DOHH2 (cell line): ENCODE measurements at regions not wholly inside any gene's neighbourhood (a gene's known extent, or its start where the extent isn't known, plus 50 kb on each side); places are given as distances from the start of the nearest gene placed in this dataset.

Source experiments
- H3F3A ChIP-seq: fragments of 200-600 bp; sonication (generic), shearing (Covaris generic); 2 replicates; pipeline ENCODE4 v1.6.0; 2016; ENCODE audit warnings: antibody characterized with exemption, mild to moderate bottlenecking; ENCODE audit not compliant: control insufficient read depth, insufficient read depth
- H3K27ac ChIP-seq: fragments of 200-600 bp; sonication (generic); 2 replicates; pipeline ENCODE4 v1.5.1; 2014; ENCODE audit warnings: low read depth, mild to moderate bottlenecking, low read length, moderate library complexity
- H3K27me3 ChIP-seq: fragments of 200-600 bp; sonication (generic); 2 replicates; pipeline ENCODE4 v1.6.1; 2014; ENCODE audit warnings: mild to moderate bottlenecking, low read length, mixed read lengths; ENCODE audit not compliant: control insufficient read depth
- H3K36me3 ChIP-seq: fragments of 200-600 bp; sonication (generic); 2 replicates; pipeline ENCODE4 v1.6.1; 2014; ENCODE audit warnings: mild to moderate bottlenecking, low read length, moderate library complexity, mixed read lengths; ENCODE audit not compliant: control insufficient read depth
- H3K4me1 ChIP-seq: fragments of 200-600 bp; sonication (generic); 2 replicates; pipeline ENCODE4 v1.6.1; 2014; ENCODE audit warnings: mild to moderate bottlenecking, low read length, mixed read lengths; ENCODE audit not compliant: control insufficient read depth
- H3K4me2 ChIP-seq: fragments of 200-600 bp; sonication (generic); 2 replicates; pipeline ENCODE4 v1.6.0; 2014; ENCODE audit warnings: mild to moderate bottlenecking, low read length, moderate library complexity
- H3K4me3 ChIP-seq: fragments of 200-600 bp; sonication (generic); 2 replicates; pipeline ENCODE4 v1.5.1; 2014; ENCODE audit warnings: mild to moderate bottlenecking, low read length, mixed read lengths
- H3K79me2 ChIP-seq: fragments of 200-600 bp; sonication (generic); 2 replicates; pipeline ENCODE4 v1.6.1; 2014; ENCODE audit warnings: mild to moderate bottlenecking, low read length, mixed read lengths; ENCODE audit not compliant: control insufficient read depth
- H3K9me2 ChIP-seq: fragments of 200-600 bp; sonication (generic); replicated peaks from 2 replicates; pipeline ENCODE4 v1.6.1; 2014; ENCODE audit warnings: mild to moderate bottlenecking, low read length, mixed read lengths; ENCODE audit not compliant: control insufficient read depth
- H3K9me3 ChIP-seq: fragments of 200-600 bp; sonication (generic); 2 replicates; pipeline ENCODE4 v1.6.1; 2014; ENCODE audit warnings: antibody characterized with exemption, low read length, mixed read lengths; ENCODE audit not compliant: control insufficient read depth, insufficient read depth
- H4K20me1 ChIP-seq: fragments of 200-600 bp; sonication (generic); 2 replicates; pipeline ENCODE4 v1.6.0; 2014; ENCODE audit warnings: low read depth, mild to moderate bottlenecking, antibody characterized with exemption, low read length, moderate library complexity; ENCODE audit not compliant: control insufficient read depth, insufficient read depth
- EZH2phosphoT487 ChIP-seq: fragments of 200-600 bp; sonication (generic); IDR thresholded peaks from 2 replicates; pipeline ENCODE4 v1.6.1; 2017; ENCODE audit warnings: borderline replicate concordance, mild to moderate bottlenecking, antibody characterized with exemption, low read length, moderate library complexity, mixed read lengths
- TF ChIP-seq, protein P1 (sequence below): fragments of 200-600 bp; sonication (generic); IDR thresholded peaks from one replicate; pipeline ENCODE4 v1.5.1; 2014; ENCODE audit warnings: antibody characterized with exemption, mild to moderate bottlenecking, low read depth, low read length; ENCODE audit not compliant: poor library complexity, severe bottlenecking

DNA sequence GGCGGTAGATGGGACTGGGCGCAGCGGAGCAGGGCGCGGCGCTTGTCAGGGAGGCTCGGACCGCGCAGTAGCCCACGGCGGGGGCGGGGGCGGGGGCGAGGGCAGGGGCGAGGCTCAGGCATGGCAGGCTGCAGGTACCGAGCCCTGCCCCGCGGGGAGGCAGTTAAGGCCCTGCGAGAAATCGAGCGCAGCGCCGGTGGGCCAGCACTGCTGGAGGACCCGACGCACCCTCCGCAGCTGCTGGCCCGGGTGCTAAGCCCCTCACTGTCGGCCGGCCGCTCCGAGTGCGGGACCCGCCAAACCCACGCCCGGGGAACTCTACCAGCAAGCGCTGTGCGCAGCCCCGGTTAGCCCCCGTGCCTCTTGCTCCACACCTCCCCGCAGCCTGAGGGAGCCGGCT is 90.2 kb upstream of the RPL38 start:
- Histone ChIP-seq H3F3A (no peaks in the 10 kb centered on the region), H3K4me3 (no peak overlapping the region), H3K4me2 (no peak overlapping the region), H3K36me3 (no peaks in the 10 kb centered on the region), H3K27me3 (no peaks in the 10 kb centered on the region), H4K20me1 (no peaks in the 10 kb centered on the region), H3K9me3 (no peaks in the 10 kb centered on the region), H3K4me1 (no peaks in the 10 kb centered on the region), H3K9me2 (no peaks in the 10 kb centered on the region), H3K27ac (no peak overlapping the region), H3K79me2 (no peaks in the 10 kb centered on the region)
- no peak for TF ChIP-seq EZH2phosphoT487
- TF ChIP-seq, protein P1, sequence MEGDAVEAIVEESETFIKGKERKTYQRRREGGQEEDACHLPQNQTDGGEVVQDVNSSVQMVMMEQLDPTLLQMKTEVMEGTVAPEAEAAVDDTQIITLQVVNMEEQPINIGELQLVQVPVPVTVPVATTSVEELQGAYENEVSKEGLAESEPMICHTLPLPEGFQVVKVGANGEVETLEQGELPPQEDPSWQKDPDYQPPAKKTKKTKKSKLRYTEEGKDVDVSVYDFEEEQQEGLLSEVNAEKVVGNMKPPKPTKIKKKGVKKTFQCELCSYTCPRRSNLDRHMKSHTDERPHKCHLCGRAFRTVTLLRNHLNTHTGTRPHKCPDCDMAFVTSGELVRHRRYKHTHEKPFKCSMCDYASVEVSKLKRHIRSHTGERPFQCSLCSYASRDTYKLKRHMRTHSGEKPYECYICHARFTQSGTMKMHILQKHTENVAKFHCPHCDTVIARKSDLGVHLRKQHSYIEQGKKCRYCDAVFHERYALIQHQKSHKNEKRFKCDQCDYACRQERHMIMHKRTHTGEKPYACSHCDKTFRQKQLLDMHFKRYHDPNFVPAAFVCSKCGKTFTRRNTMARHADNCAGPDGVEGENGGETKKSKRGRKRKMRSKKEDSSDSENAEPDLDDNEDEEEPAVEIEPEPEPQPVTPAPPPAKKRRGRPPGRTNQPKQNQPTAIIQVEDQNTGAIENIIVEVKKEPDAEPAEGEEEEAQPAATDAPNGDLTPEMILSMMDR: no peak

DNA sequence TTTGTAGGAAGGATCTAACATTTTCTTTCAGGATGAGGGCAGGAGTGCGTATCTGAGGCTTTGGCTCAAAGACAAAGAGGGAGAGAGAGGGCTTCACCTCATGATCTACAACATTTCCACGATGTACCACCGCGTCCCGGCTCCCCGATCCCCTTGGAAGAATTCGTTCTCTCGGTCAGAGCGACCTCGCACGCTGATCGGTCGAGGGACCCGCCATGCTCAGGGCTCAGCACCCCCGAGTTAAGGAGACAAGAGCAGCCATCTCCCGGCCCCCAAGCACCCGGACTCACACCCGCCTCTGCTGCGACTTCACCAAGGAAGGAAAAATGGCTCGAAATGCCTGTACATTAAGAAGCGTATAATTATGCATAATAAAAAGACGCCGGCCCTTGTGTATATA is 89.5 kb upstream of the RPL38 start:
- Histone ChIP-seq H3K79me2 (no peaks in the 10 kb centered on the region), H3K4me2 (no peak overlapping the region), H3K36me3 (no peaks in the 10 kb centered on the region), H4K20me1 (no peaks in the 10 kb centered on the region), H3K4me1 (no peaks in the 10 kb centered on the region), H3K4me3 (no peak overlapping the region), H3K9me3 (no peaks in the 10 kb centered on the region), H3K9me2 (no peaks in the 10 kb centered on the region), H3K27ac (no peak overlapping the region), H3F3A (no peaks in the 10 kb centered on the region), H3K27me3 (no peaks in the 10 kb centered on the region)
- TF ChIP-seq, protein P1: no peak
- TF ChIP-seq EZH2phosphoT487: no peak

DNA sequence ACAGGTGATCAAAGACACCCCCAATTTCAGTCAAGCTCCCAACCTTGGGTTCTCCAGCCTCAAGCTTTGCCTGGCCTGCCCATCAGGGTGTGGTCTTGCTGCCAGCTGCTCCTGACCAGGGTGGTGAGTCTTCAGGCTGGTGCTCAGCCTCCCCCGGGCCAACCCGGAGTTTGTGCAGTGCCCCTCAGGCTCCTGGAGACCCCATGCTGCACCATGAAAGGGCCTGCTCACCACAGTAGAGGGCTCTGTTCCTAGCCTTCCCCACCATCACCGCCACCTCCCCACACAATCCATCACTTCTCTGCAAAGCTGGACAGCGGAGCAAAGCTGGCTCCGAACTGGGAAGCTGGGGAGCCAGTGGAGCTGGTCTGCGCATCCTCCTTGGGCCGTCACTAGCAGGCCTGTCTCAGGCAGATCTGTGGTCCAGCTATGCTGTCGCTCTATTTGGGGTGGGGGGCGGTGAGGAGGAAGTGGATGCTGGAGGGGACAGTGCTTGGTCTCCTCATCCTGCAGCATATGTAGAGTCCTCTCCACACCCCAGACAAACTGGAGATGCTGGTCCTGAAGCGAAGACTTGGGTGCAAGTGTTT is 88.5 kb upstream of the RPL38 start:
- no peak overlapping the region for H3K27ac ChIP-seq
- H4K20me1 ChIP-seq: no peaks in the 10 kb centered on the region
- no peaks in the 10 kb centered on the region for H3K9me3 ChIP-seq
- H3K36me3 ChIP-seq: no peaks in the 10 kb centered on the region
- H3K27me3 ChIP-seq: no peaks in the 10 kb centered on the region
- H3K79me2 ChIP-seq: no peaks in the 10 kb centered on the region
- no peaks in the 10 kb centered on the region for H3K9me2 ChIP-seq
- TF ChIP-seq, protein P1: no peak
- no peak for TF ChIP-seq EZH2phosphoT487
- no peaks in the 10 kb centered on the region for H3K4me1 ChIP-seq
- H3K4me3 ChIP-seq: no peak overlapping the region
- no peaks in the 10 kb centered on the region for H3F3A ChIP-seq
- H3K4me2 ChIP-seq: no peak overlapping the region
